Fibroblast of the conjunctiva (primary cell): ENCODE measurements at regions not wholly inside any gene's neighbourhood (a gene's known extent, or its start where the extent isn't known, plus 50 kb on each side); places are given as distances from the start of the nearest gene placed in this dataset.
"Not testable (repeated sequence)": the region's sequence is repeated elsewhere in the genome, so short reads cannot be mapped to it uniquely, and the experiment has no call there.

Source experiments
- DNase-seq: peaks from one replicate; pipeline ENCODE4 v3.0.0-alpha.2; 2010; ENCODE audit warnings: low read depth

DNA sequence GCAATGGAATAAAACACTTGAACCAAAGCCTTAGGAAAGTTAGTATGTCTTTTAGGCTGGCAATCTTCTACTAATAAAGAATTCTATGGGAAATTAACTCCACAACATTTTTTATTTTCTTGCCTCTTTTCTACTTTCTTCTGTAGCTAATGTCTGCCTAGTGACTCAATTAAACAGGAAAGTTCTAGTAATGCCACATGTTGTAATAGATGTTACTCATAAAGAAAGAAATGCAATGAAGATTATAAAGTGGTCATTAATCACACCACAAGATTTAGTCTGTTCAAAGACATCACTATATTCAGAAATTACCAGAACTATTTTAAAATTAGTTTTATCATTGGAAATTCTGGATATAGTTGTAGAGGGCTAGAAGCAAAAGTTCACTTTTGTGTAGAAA is 329.7 kb downstream of the SI start:
- DNase-seq: no peak

DNA sequence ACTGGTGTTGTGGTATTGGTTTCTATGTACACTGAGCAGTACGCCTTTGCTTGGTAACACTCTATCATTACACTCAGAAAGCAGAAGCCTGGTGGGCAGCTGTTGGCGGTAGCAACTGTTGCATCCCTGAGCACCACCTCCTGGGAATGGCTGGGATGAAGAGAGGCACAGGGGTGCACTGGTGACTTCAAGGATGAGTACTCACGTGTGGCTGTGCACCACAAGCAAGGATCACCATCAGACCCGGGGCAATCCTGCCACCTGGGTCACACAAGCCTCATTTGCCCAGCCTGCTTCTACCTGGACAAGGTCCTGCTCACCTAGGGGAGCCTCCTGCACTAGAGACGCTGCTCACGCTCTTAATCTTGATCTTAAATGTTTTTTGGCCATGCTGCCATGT is 336.4 kb downstream of the SI start:
- no peak for DNase-seq

DNA sequence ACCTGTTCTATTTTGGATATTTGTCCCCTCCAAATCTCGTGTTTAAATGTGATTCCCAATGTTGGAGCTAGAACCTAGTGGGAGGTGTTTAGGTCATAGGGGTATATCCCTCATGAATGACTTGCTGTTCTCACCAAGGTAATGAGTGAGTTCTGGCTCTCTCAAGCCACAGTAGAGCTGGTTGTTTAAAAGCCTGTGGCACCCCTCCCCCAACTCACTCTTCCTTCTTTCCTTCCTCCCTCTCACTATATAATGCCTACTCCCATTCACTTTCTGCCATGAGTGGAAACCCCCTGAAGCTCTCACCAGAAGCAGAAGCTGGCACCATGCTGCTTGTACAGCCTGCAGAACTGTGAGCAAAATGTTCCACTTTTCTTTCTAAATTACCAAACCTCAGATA is 341.1 kb downstream of the SI start:
- DNase-seq: no peak

DNA sequence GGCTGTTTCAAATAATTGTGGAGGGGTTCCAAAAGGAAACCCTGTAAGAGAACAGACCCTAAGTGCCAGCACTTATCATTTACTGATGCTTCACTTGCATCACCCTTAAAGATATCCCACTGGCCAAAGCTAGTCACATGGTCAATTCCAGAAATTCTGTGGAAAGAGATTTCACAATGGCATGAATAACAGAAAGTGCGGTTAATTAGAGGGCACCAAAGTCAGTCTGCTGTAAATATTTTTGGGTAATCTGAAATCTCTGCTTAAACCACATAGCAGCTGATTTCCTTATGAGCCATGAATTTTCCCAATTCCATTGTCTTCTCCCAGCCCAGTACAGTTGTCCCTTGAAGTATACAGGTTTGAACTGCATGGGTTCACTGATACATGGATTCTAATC is 346.1 kb downstream of the SI start:
- DNase-seq: no peak

DNA sequence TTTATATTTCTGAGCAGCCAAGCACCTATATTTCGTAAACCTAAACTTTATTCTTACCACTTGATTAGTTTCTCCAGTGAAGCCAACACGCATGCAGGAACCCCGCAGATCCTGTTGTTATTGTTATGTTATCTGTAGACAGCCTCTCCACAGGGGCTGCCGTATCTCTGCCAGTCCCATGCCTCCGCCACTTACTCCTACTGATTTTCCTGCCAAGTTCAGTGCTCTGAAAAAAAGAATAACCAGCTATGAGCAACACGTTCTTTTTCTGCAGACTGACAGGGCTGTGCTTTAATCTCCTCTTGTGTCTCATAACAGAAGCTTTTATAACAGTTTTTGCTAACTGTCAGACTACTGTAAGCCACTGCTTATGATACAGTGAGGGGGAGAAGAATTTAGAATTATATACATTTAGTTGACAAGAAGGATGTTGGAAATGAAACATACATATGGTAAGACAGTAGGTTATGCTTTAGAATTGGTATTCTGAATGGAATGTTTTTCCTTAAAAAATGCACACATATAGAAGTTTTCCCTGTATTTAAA is 347.4 kb downstream of the SI start:
- no peak for DNase-seq

DNA sequence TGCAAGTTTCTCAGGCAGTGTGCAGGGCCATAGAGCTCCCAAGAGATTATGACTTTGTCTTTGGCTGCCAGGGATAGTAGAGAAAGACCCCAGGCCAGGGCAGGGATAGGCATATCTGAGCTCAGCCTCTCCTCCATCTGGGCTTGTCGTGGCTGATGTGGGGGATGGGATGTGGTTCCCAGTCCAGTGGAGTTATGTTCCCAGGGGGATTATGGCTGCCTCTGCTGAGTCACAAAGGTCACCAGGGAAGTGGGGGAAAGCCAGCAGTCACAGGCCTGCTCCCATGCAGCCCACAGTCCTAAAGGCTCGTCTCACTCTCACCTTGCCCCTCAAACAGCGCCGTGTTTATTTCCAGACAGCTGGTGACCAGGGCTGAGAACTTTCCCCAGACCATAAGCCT is 354.9 kb downstream of the SI start:
- no peak for DNase-seq

DNA sequence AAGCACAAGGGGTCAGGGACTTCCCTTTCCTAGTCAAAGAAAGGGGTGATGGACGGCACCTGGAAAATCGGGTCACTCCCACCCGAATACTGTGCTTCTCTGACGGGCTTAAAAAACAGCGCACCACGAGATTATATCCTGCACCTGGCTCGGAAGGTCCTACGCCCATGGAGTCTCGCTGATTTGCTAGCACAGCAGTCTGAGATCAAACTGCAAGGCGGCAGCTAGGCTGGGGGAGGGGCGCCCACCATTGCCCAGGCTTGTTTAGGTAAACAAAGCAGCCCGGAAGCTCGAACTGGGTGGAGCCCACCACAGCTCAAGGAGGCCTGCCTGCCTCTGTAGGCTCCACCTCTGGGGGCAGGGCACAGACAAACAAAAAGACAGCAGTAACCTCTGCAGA is 375.5 kb downstream of the SI start:
- not testable (repeated sequence) for DNase-seq

DNA sequence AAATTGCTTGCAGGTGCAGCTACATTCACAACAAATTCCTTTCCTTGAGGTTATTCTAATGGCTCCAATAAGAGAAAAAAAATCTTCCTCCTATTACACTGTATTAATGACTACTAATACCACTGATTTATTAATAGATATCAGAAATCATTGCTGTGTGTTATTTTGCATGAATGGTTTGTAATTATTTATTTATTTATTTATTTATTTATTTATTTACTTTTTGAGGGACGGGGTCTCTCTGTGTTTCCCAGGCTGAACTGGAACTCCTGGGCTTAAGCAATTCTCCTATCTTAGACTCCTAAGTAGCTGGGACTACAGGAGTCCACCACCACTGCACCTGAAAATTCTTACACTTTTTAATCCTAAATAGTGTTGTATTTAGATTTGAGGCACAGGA is 390.4 kb downstream of the SI start:
- DNase-seq: no peak

DNA sequence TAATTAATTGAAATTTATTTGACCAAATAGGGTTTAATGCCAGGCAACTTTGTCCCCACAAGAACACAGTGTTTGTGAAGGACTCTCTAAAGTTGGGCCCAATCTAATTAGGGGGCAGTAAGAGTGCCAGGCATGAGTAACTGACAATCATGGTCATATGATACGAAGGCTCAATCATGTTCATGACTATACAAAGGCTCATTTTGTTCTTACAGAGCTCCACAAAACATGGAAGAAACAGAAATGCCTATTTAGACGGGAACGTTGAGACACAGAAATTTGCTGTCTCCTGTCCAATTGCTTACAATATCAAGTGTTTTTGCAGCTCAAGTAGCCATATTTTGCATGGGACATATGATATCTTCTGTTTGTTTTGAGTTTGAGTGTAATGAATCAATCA is 391.1 kb downstream of the SI start:
- DNase-seq: no peak

DNA sequence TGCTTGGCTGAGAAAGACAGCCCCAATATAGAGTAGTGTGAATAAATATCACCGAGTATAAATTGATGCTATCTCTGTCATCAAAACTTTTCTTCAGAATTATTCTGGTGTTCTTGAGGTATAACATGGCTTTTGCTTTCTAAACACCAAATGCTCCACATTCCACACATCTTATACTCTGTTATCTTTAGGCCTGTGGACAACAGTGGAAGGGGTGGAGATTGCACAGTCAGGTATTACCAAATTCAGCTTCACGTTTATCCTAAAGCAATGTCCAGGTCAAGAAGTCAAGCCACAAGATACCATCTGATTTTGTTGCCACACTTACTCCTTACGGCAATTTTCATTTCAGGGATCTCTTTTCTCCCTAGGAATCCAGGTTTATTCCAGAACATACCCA is 394.8 kb downstream of the SI start:
- DNase-seq: no peak

DNA sequence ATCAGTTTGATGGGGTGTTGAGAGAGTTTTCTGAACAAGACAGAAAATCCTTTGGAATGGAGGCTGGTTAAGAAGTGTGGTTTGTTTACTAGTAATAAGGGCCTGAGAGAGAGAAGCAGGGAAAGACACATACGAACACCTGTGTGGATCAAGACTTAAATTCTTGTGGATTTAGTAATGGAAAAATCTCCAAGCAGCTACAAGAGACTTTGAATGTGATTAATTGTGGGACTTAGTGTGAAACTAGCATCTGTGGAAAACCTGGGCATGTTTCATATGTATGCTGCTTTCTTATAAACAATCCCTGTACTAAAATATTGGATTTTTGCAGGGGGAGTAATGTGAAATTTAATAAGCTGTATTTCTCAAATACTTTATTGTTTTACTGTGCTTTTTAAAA is 399.1 kb downstream of the SI start:
- no peak for DNase-seq

DNA sequence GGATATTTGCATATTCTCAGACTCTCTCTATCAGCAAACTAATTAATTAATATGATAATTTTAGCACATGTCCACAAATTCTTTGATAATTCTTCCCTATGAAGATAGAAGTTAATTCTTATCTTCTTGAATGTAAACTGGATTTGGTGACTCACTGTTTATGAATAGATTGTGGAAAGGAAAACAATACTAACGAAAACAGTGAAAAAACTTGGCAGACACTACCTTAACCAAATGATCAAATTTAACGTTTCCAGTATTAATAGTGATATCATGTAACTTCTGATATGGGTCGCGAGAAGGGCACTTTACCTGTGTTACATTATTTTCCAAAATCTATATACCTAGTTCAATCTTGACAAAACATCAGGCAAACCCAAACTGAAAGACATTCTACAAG is 401.0 kb downstream of the SI start:
- DNase-seq: no peak

DNA sequence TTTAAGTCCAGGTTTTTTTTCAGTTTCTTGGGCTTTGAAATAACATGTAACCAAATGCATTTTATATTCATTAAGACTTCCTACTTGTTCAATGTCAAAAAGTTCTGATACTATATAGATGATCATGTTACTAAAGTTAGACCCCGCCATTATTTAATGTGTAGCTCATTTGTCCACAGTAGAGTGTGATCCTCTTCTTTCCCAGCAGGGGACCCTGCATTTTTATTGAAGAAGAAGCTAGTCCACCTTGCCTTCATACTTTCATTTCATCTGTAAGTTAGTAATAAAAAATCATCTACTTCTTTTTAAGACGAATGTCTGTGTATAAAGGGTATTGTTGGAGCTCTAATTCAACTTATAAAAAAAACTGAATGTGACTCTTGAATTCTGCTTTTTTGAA is 404.6 kb downstream of the SI start:
- no peak for DNase-seq

DNA sequence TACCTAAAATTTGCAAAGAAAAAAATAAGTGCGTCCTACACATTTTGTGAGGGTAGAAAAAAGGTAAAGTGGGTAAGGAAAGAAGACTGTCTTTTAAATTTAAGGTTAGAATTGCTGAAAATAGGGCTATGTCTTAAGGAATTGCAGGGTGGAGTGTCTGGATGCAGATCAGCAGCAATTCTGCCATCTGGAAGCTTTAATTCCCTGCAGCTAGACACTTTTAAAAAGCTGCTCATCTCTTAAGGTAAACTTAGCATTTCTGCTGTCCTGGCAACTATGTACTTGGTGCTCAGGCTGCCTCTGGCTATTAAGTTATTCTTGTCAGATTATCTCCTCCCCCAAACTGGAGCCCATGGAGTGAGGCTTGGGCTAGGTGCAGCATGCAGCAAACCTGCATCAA is 420.2 kb downstream of the SI start:
- no peak for DNase-seq

DNA sequence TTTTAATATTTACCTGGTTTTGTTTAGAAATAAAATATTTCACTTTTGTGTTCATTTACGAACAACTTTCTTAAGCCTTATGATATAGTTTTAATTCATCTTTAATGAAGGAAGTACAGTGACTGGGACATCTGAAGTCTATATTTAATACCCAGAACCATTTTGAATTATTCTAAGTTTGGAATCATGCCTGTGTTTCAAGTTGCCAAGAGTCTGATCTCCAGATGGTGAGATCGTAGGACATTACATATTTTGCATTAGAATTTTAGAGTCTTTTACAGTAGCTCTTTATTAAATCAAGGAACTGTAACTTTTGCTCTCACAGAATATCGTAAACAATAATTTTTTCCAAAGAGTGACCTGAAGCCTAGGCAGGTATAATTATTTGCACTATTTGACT is 420.7 kb downstream of the SI start:
- DNase-seq: no peak

DNA sequence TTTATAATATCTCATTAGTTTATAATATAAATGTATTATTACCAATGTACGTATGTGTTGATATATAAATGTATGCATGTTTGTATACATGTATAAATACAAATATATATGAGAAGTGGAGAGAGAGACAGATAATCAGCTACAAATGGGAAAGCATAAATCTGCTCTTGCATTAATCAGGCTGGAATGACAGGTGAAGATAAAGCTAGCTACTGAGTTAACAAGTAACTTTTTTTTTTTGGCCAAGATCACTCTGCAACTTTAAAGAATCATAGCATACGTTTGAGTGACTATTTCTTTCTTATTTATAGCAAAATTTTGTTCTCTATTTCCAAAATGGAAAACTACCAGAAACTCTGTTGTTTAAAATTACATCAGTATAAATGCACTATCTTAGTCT is 422.8 kb downstream of the SI start:
- no peak for DNase-seq

DNA sequence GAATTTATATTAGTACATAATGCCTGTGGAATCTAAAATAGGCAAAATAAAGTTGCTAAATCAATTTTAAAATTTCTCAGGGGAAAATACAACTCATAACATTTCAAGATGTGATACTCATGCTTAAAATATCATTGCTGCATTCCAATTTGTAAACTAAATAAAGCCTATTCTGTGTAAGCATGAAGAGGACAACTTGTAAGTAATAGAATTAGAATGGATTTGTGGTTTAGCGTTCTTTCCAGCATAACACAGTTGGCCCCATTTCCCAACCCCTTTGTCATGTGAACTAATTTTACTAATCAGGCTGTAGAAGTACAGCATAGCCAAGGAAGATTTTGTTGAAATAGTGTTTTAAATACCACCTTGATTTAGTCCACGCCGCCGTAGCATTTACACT is 437.2 kb downstream of the SI start:
- peak; percentile 2 for DNase-seq

DNA sequence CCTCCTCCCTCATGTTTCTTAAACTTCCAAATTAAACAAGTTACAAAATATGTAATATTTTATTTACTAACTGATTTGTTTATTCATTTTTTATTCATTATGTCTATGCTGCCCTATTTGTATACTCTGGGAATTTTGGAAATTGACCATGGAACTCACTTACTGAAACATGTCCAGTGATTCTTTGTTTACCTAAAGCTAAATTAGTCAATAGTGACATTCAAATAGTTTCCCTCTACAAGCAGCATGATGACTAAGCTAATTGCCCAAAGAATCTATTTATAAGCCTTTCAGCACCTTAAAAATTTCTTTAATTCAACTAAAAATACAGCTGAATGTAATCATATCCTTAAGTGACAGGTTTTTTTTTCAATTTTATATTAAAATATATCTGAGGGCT is 437.7 kb downstream of the SI start:
- no peak for DNase-seq

DNA sequence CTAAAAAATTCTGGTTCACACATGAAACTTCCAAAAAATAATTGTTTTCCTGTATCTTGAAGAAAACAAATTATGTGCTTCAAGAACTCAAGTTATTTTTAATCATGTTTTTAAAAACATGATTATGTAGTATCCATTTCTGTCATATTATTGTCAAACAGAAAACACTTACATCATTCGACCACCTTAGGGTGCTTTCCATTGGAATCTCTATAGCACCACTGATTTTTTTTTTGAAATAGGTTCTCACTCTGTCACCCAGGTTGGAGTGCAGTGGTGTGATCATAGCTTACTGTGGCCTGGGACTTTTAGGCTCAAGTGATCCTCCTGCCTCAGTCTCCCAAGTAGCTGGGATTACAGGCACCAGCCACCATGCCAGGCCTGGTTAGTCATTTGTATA is 457.3 kb downstream of the SI start:
- DNase-seq: no peak

DNA sequence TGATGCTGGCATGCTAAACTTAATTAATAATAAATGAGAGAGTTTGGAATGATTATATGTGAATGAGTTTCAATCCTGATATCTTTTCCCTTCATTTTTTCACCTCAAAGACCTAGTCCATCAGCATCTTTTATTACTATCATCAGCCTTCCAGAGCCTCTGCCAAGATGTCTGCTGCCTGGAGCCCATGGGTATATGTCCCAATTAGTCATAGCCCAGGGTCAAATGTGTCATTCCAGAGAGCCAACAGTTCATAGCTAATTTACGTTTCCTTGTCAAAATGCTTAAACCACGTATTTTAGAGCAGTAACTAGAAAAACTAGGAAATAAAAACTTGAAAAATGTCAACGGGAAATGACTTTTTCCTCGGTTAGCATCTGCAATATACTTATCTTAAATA is 457.9 kb downstream of the SI start:
- no peak for DNase-seq

DNA sequence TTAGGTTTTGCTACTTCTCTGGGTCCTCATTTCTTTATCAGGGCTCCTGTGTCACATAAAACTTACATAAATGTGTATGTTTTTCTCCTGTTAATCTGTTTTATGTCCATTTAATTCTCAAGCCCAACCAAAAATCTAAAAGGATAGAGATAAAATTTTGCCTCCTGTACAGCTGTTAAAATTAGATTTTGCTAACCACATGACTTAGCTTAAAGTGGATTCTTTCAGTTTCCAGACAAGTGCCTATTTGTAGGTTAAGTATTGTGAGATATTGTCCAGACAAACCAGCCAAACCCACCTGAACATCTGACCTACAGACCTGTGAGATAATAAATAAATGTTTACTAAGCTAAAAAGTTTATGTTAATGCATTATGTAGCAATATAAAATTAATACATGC is 465.5 kb downstream of the SI start:
- DNase-seq: no peak

DNA sequence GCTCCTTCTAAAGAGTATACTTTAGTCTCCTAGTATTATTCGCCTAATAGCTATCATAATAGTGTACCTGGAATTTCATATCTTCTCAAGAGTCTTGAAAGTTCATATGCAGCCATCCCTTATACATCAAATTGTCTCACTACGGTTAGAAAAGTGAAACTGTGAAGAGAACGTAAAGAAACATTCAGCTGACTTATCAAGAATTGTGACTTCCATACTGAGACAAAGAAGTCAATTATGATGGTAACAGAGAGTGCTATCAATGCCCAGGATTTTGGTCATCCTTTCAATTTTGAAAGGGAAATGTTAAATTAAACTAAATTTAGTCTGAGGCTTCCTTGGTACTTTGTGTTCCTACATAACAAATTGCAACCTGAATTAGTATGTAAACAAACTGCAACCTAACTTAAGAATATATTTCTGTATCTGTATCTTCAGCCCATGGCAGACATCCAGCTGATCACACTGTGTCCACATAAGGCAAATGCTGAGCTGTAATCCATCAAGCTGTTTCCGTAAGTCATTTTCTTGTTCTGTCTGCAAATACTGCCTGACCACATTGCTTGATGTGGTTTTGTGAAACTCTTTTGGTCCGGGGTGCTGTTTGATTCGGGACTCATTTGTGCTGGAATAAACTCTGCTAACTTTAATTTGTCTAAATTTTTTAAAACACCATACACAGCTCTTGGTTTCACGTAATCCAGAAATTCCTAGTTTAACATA is 469.6 kb downstream of the SI start:
- DNase-seq: no peak

DNA sequence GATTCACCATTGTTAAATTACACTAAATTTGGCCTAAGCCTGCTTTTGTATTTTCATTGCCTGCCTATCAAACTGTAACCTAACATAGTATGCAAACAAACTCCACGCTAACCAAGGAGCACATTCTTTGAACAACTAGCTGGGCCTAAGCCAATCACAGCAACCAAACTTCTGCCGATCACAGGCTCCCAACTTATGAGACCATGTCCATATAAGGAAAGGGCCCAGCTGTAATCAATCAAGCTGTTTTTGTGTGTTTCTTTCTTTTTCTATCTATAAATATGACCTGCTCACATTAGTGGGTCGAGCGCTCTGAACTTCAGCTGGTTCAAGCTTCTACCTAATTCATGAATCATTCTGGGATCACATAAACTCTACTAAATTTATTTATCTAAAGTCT is 473.6 kb downstream of the SI start:
- no peak for DNase-seq

DNA sequence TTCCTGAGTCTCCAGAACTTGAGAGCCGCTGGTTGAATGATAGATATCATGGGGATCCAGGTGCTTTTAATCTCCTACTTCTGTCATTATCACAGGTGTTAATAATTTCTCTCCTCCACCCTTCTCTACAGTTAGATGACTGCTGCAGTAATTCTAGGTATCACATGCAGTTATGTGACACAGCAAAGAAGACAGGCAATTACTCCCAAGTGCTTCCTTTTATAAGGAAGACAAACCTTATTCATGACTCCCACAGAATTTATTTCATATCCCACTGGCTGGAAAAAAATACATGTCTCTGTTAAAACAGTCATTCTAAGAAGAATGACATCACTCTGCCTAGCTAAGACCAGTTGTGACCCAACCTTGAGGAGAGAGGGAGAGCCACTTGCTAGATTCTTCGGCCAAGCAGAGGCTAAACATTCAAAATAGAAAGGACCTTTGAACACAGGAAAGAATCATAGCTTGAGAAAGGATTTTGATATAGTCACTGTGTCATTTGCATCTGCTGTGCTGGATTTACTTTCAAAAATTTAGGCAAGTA is 500.6 kb downstream of the SI start:
- no peak for DNase-seq
